WTC11 (cell line): ENCODE measurements at regions not wholly inside any gene's neighbourhood (a gene's known extent, or its start where the extent isn't known, plus 50 kb on each side); places are given as distances from the start of the nearest gene placed in this dataset.

Source experiments
- ATAC-seq: fragments of 200-7000 bp; cut with Tn5 transposase; 2 replicates; pipeline ENCODE4 v1.10.0; 2021; ENCODE audit warnings: mild to moderate bottlenecking, moderate library complexity
- CTCF ChIA-PET: fragments of 300-600 bp; sonication (Branson Sonifier 250); formaldehyde crosslinking; loops from one replicate; lab custom pipeline; 2021; ENCODE audit warnings: antibody characterized with exemption; lab: Charles Lee
- POLR2A ChIA-PET: fragments of 350-600 bp; sonication (Branson Sonifier 250); formaldehyde crosslinking; loops from one replicate; lab custom pipeline; 2021; ENCODE audit warnings: antibody characterized with exemption; lab: Charles Lee
- DNase-seq: peaks from one replicate; pipeline ENCODE4 v3.0.0; 2021; ENCODE audit warnings: low spot score
- H3K27ac Mint-ChIP-seq: 2 replicates; pipeline ENCODE4 v1.8.0; 2021; ENCODE audit warnings: mixed read lengths
- H3K27me3 Mint-ChIP-seq: 2 replicates; pipeline ENCODE4 v1.8.0; 2021; ENCODE audit warnings: low read depth, mild to moderate bottlenecking, moderate library complexity, mixed read lengths
- H3K36me3 Mint-ChIP-seq: 2 replicates; pipeline ENCODE4 v1.8.0; 2021; ENCODE audit warnings: mixed read lengths
- H3K4me1 Mint-ChIP-seq: 2 replicates; pipeline ENCODE4 v1.8.0; 2022; ENCODE audit warnings: mixed read lengths
- H3K4me3 Mint-ChIP-seq: 2 replicates; pipeline ENCODE4 v1.8.0; 2021; ENCODE audit warnings: mild to moderate bottlenecking, moderate library complexity, mixed read lengths
- H3K9me3 Mint-ChIP-seq: 2 replicates; pipeline ENCODE4 v1.8.0; 2021; ENCODE audit warnings: mixed read lengths
- ATF1 ChIP-seq: sonication (generic); formaldehyde crosslinking; IDR thresholded peaks from 2 replicates; pipeline ENCODE4 v1.8.1; 2023; ENCODE audit warnings: mild to moderate bottlenecking, moderate library complexity, missing genetic modification reagents
- FOXJ3 ChIP-seq: sonication (generic); formaldehyde crosslinking; IDR thresholded peaks from 2 replicates; pipeline ENCODE4 v1.9.0; 2021; ENCODE audit warnings: missing genetic modification reagents, mild to moderate bottlenecking, borderline replicate concordance
- FOXP1 ChIP-seq: sonication (generic); formaldehyde crosslinking; IDR thresholded peaks from 2 replicates; pipeline ENCODE4 v1.8.0; 2022; ENCODE audit warnings: missing genetic modification reagents, mild to moderate bottlenecking, moderate library complexity, borderline replicate concordance
- JAZF1 ChIP-seq: fragments of 250-450 bp; sonication (Bioruptor Pico); IDR thresholded peaks from 2 replicates; pipeline ENCODE4 v1.9.0; 2021; ENCODE audit warnings: moderate library complexity, mild to moderate bottlenecking, inconsistent platforms
- NR1H2 ChIP-seq: sonication (generic); formaldehyde crosslinking; IDR thresholded peaks from 2 replicates; pipeline ENCODE4 v1.9.0; 2021; ENCODE audit warnings: mild to moderate bottlenecking, moderate library complexity, missing genetic modification reagents
- PRRX2 ChIP-seq: fragments of 250-450 bp; sonication (Bioruptor Pico); IDR thresholded peaks from 2 replicates; pipeline ENCODE4 v1.8.0; 2021; ENCODE audit warnings: mild to moderate bottlenecking
- RORB ChIP-seq: fragments of 250-450 bp; sonication (Bioruptor Pico); IDR thresholded peaks from 2 replicates; pipeline ENCODE4 v1.9.0; 2021; ENCODE audit warnings: mild to moderate bottlenecking
- SMAD4 ChIP-seq: sonication (generic); formaldehyde crosslinking; IDR thresholded peaks from 2 replicates; pipeline ENCODE4 v1.8.0; 2022; ENCODE audit warnings: mild to moderate bottlenecking, missing genetic modification reagents
- SOX15 ChIP-seq: fragments of 250-450 bp; sonication (Bioruptor Pico); IDR thresholded peaks from 2 replicates; pipeline ENCODE4 v1.9.0; 2021; ENCODE audit warnings: mild to moderate bottlenecking
- TEAD1 ChIP-seq: sonication (generic); formaldehyde crosslinking; IDR thresholded peaks from 2 replicates; pipeline ENCODE4 v1.8.0; 2022; ENCODE audit warnings: mild to moderate bottlenecking, missing genetic modification reagents
- ZNF138 ChIP-seq: sonication (generic); formaldehyde crosslinking; conservative IDR thresholded peaks from 2 replicates; pipeline ENCODE4 v1.8.1; 2022; ENCODE audit warnings: mild to moderate bottlenecking, moderate library complexity, missing genetic modification reagents
- TF ChIP-seq, protein P1 (sequence below): sonication (generic); formaldehyde crosslinking; IDR thresholded peaks from 2 replicates; pipeline ENCODE4 v1.8.1; 2022; ENCODE audit warnings: low read depth, mild to moderate bottlenecking, moderate library complexity, missing genetic modification reagents, borderline replicate concordance
- TF ChIP-seq, protein P2 (sequence below): sonication (generic); formaldehyde crosslinking; IDR thresholded peaks from 2 replicates; pipeline ENCODE4 v1.8.1; 2023; ENCODE audit warnings: mild to moderate bottlenecking, missing genetic modification reagents, borderline replicate concordance
- TF ChIP-seq, protein P3 (sequence below): fragments of 250-450 bp; sonication (Bioruptor Pico); IDR thresholded peaks from 2 replicates; pipeline ENCODE4 v1.9.0; 2021; ENCODE audit warnings: moderate library complexity, mild to moderate bottlenecking, inconsistent platforms, borderline replicate concordance
- TF ChIP-seq, protein P4 (sequence below): fragments of 250-450 bp; sonication (Bioruptor Pico); IDR thresholded peaks from 2 replicates; pipeline ENCODE4 v1.9.0; 2021; ENCODE audit warnings: mild to moderate bottlenecking
- TF ChIP-seq, protein P5 (sequence below): sonication (generic); formaldehyde crosslinking; IDR thresholded peaks from 2 replicates; pipeline ENCODE4 v1.8.1; 2022; ENCODE audit warnings: missing genetic modification reagents, borderline replicate concordance
- TF ChIP-seq, protein P6 (sequence below): fragments of 250-450 bp; sonication (Bioruptor Pico); IDR thresholded peaks from 2 replicates; pipeline ENCODE4 v2.1.2; 2022; ENCODE audit warnings: mild to moderate bottlenecking, moderate library complexity
- TF ChIP-seq, protein P7 (sequence below): sonication (generic); formaldehyde crosslinking; IDR thresholded peaks from 2 replicates; pipeline ENCODE4 v1.8.0; 2022; ENCODE audit warnings: mild to moderate bottlenecking, missing genetic modification reagents
- TF ChIP-seq, protein P8 (sequence below): sonication (generic); formaldehyde crosslinking; IDR thresholded peaks from 2 replicates; pipeline ENCODE4 v1.8.0; 2022; ENCODE audit warnings: mild to moderate bottlenecking, missing genetic modification reagents

DNA sequence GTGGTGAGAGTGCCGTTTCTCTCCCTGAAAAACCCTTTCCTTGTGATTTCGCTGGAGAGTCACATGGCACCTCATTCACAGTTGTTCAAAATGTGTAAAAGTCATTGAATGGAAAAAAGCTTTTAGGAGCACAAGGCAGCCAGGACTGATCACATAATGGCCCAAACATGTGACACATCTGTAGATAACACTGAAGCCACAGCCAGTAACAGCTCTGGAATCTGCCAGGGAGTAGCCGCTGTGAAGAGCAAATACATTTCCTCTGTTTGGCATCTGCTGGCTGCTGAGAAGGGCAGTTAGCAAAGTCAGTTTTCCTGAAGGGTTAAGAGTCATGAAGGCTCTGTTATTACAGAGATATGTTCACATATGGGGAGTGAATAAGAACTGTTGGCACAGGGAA is 271.8 kb downstream of the NNT start:
- CTCF ChIA-PET: no interaction called here
- TF ChIP-seq SMAD4 (CRISPR knock-in tag) (no peak), TEAD1 (no peak), RORB (CRISPR knock-in tag) (no peak)
- TF ChIP-seq, protein P1, sequence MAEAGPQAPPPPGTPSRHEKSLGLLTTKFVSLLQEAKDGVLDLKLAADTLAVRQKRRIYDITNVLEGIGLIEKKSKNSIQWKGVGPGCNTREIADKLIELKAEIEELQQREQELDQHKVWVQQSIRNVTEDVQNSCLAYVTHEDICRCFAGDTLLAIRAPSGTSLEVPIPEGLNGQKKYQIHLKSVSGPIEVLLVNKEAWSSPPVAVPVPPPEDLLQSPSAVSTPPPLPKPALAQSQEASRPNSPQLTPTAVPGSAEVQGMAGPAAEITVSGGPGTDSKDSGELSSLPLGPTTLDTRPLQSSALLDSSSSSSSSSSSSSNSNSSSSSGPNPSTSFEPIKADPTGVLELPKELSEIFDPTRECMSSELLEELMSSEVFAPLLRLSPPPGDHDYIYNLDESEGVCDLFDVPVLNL (CRISPR knock-in tag): no peak
- TF ChIP-seq, protein P2, sequence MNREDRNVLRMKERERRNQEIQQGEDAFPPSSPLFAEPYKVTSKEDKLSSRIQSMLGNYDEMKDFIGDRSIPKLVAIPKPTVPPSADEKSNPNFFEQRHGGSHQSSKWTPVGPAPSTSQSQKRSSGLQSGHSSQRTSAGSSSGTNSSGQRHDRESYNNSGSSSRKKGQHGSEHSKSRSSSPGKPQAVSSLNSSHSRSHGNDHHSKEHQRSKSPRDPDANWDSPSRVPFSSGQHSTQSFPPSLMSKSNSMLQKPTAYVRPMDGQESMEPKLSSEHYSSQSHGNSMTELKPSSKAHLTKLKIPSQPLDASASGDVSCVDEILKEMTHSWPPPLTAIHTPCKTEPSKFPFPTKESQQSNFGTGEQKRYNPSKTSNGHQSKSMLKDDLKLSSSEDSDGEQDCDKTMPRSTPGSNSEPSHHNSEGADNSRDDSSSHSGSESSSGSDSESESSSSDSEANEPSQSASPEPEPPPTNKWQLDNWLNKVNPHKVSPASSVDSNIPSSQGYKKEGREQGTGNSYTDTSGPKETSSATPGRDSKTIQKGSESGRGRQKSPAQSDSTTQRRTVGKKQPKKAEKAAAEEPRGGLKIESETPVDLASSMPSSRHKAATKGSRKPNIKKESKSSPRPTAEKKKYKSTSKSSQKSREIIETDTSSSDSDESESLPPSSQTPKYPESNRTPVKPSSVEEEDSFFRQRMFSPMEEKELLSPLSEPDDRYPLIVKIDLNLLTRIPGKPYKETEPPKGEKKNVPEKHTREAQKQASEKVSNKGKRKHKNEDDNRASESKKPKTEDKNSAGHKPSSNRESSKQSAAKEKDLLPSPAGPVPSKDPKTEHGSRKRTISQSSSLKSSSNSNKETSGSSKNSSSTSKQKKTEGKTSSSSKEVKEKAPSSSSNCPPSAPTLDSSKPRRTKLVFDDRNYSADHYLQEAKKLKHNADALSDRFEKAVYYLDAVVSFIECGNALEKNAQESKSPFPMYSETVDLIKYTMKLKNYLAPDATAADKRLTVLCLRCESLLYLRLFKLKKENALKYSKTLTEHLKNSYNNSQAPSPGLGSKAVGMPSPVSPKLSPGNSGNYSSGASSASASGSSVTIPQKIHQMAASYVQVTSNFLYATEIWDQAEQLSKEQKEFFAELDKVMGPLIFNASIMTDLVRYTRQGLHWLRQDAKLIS: no peak
- TF ChIP-seq, all 79 proteins: peak for 0
- H3K9me3 Mint-ChIP-seq: no peaks in the 10 kb centered on the region
- no peak overlapping the region for H3K27ac Mint-ChIP-seq
- DNase-seq (no peak), ATAC-seq (no peak)
- no peaks in the 10 kb centered on the region for H3K27me3 Mint-ChIP-seq
- no peaks in the 10 kb centered on the region for H3K36me3 Mint-ChIP-seq
- 0 out of 2 replicates have a peak, but pooled peaks cover 5% of the 10 kb centered on the region for H3K4me1 Mint-ChIP-seq
- no peak overlapping the region for H3K4me3 Mint-ChIP-seq
- POLR2A ChIA-PET: no interaction called here

DNA sequence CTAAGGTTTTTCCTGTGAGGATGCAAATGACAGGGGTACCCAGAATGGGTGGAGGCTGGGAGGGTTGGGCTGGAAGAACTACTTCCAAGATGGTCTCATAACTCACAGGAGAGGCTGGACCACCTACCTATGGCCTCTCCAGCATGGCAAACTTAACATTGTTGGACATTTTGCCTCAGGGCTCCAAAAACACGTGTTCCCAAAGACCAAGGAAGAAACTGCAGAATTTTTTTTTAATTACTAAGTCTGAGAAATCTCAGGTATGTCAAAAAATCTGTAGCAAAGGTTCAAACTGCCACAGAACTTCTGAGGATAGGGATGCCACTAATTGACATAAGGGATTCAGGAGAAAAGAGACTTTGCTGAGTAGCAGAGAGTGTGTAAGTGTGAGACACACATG is 270.8 kb downstream of the NNT start:
- no peaks in the 10 kb centered on the region for H3K36me3 Mint-ChIP-seq
- CTCF ChIA-PET: no interaction called here
- H3K4me3 Mint-ChIP-seq: no peak overlapping the region
- POLR2A ChIA-PET: no interaction called here
- H3K4me1 Mint-ChIP-seq: 0 out of 2 replicates have a peak, but pooled peaks cover under 1% of the 10 kb centered on the region
- H3K9me3 Mint-ChIP-seq: no peaks in the 10 kb centered on the region
- no peak for DNase-seq
- no peak overlapping the region for H3K27ac Mint-ChIP-seq
- no peak for ATAC-seq
- H3K27me3 Mint-ChIP-seq: no peaks in the 10 kb centered on the region
- TF ChIP-seq, protein P3, sequence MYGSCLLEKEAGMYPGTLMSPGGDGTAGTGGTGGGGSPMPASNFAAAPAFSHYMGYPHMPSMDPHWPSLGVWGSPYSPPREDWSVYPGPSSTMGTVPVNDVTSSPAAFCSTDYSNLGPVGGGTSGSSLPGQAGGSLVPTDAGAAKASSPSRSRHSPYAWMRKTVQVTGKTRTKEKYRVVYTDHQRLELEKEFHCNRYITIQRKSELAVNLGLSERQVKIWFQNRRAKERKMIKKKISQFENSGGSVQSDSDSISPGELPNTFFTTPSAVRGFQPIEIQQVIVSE: no peak
- TF ChIP-seq ATF1 (no peak), FOXJ3 (CRISPR knock-in tag) (no peak), NR1H2 (CRISPR knock-in tag) (no peak), PRRX2 (no peak), ZNF138 (CRISPR knock-in tag) (no peak), SOX15 (no peak), JAZF1 (CRISPR knock-in tag) (no peak), FOXP1 (CRISPR knock-in tag) (no peak)
- TF ChIP-seq, protein P2: no peak
- TF ChIP-seq, protein P4, sequence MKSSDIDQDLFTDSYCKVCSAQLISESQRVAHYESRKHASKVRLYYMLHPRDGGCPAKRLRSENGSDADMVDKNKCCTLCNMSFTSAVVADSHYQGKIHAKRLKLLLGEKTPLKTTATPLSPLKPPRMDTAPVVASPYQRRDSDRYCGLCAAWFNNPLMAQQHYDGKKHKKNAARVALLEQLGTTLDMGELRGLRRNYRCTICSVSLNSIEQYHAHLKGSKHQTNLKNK (CRISPR knock-in tag): no peak
- TF ChIP-seq, protein P5, sequence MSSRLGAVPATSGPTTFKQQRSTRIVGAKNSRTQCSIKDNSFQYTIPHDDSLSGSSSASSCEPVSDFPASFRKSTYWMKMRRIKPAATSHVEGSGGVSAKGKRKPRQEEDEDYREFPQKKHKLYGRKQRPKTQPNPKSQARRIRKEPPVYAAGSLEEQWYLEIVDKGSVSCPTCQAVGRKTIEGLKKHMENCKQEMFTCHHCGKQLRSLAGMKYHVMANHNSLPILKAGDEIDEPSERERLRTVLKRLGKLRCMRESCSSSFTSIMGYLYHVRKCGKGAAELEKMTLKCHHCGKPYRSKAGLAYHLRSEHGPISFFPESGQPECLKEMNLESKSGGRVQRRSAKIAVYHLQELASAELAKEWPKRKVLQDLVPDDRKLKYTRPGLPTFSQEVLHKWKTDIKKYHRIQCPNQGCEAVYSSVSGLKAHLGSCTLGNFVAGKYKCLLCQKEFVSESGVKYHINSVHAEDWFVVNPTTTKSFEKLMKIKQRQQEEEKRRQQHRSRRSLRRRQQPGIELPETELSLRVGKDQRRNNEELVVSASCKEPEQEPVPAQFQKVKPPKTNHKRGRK (CRISPR knock-in tag): no peak
- TF ChIP-seq, protein P6, sequence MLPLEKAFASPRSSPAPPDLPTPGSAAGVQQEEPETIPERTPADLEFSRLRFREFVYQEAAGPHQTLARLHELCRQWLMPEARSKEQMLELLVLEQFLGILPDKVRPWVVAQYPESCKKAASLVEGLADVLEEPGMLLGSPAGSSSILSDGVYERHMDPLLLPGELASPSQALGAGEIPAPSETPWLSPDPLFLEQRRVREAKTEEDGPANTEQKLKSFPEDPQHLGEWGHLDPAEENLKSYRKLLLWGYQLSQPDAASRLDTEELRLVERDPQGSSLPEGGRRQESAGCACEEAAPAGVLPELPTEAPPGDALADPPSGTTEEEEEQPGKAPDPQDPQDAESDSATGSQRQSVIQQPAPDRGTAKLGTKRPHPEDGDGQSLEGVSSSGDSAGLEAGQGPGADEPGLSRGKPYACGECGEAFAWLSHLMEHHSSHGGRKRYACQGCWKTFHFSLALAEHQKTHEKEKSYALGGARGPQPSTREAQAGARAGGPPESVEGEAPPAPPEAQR (CRISPR knock-in tag): no peak
- TF ChIP-seq, protein P7, sequence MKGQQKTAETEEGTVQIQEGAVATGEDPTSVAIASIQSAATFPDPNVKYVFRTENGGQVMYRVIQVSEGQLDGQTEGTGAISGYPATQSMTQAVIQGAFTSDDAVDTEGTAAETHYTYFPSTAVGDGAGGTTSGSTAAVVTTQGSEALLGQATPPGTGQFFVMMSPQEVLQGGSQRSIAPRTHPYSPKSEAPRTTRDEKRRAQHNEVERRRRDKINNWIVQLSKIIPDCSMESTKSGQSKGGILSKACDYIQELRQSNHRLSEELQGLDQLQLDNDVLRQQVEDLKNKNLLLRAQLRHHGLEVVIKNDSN (CRISPR knock-in tag): no peak
- TF ChIP-seq, protein P8, sequence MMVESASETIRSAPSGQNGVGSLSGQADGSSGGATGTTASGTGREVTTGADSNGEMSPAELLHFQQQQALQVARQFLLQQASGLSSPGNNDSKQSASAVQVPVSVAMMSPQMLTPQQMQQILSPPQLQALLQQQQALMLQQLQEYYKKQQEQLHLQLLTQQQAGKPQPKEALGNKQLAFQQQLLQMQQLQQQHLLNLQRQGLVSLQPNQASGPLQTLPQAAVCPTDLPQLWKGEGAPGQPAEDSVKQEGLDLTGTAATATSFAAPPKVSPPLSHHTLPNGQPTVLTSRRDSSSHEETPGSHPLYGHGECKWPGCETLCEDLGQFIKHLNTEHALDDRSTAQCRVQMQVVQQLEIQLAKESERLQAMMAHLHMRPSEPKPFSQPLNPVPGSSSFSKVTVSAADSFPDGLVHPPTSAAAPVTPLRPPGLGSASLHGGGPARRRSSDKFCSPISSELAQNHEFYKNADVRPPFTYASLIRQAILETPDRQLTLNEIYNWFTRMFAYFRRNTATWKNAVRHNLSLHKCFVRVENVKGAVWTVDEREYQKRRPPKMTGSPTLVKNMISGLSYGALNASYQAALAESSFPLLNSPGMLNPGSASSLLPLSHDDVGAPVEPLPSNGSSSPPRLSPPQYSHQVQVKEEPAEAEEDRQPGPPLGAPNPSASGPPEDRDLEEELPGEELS (CRISPR knock-in tag): no peak
